ENCODE measurements at regions not wholly inside any gene's neighbourhood (a gene's known extent, or its start where the extent isn't known, plus 50 kb on each side); places are given as distances from the start of the nearest gene placed in this dataset.

DNA sequence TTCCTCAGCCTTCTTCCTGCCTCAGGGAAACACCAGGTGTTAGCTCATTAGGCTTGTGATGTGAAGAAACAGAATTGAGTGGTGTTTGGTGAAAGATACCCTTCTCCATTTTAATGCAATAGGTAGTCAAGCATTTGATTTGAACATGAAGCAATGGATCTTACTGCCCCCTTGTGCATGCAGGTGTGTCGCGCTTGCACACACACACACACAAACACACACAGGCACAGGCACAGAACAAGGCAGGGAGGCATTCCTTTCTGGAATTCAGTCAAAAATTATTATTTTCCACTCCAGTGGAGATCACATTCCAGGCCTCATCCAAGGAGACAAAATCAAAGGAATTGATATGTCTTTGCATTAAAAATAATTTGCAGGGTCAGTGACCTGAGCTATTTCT lies 667.0 kb upstream of the MARCKS start:
- TF ChIP-seq, protein P1, sequence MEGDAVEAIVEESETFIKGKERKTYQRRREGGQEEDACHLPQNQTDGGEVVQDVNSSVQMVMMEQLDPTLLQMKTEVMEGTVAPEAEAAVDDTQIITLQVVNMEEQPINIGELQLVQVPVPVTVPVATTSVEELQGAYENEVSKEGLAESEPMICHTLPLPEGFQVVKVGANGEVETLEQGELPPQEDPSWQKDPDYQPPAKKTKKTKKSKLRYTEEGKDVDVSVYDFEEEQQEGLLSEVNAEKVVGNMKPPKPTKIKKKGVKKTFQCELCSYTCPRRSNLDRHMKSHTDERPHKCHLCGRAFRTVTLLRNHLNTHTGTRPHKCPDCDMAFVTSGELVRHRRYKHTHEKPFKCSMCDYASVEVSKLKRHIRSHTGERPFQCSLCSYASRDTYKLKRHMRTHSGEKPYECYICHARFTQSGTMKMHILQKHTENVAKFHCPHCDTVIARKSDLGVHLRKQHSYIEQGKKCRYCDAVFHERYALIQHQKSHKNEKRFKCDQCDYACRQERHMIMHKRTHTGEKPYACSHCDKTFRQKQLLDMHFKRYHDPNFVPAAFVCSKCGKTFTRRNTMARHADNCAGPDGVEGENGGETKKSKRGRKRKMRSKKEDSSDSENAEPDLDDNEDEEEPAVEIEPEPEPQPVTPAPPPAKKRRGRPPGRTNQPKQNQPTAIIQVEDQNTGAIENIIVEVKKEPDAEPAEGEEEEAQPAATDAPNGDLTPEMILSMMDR (IDR thresholded peaks at IDR 0.05; ENCODE audit: low read depth, low read length): no peak
- no peak overlapping the region for H3K4me3 ChIP-seq (ENCODE audit: low read depth, low read length)

DNA sequence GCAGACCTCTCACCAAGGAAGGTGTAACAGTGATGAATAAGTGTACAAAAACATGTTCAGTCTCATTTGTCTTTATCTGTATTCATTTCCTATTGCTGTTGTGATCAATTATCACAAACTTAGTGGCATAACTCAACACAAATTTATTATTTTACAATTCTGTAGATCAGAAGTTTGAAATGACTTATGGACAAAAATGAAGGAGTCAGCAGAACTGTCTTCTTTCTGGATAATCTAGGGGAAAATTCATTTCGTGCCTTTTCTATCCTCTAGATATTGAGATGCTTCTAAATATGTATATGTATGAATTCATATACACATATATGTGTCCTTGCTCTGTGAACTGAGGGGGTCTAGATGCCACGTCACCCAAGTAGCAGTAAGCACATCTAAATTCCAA lies 663.1 kb upstream of the MARCKS start:
- TF ChIP-seq, protein P1 (IDR thresholded peaks at IDR 0.05; ENCODE audit: low read depth, low read length): no peak
- no peak overlapping the region for H3K4me3 ChIP-seq (ENCODE audit: low read depth, low read length)

DNA sequence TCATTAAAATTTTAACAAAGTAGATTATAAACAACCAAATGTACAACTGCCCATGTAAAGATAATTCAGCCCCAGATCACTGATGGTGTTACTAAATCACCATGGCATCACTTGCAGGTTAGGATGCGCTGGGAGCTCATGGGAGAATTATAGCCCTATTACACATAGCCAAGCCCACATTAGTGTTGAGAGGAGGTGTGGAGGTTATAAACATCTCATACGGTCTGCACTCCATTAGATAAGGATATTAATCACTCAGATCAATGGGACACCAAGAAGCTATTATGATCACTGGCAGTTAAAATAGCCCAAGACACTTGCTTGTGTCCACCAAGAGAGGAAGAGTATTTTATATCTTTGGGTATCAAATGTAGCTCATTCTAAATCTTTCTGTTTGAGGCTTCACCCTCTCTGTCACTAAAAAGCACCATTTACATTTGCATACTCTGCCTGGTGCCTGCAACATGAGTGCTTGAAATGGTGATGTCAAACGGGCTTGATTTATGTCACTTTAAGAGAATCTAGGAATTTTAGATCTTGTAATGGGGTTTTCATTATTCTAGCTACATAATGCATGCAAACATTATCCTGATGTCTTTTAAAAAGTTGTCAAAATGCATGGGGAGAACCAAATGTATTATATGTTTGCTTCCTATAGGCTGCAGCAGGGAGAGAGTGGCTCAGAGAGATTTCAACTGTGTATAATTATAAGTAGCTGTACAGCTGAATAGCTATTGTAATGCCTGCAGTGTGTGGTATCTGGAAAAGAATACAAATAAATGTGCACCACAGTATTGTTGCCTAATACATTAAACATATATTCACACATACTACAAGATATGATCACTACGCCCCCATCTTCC lies 654.1 kb upstream of the MARCKS start:
- no peak overlapping the region for H3K4me3 ChIP-seq (ENCODE audit: low read depth, low read length)
- TF ChIP-seq, protein P1 (IDR thresholded peaks at IDR 0.05; ENCODE audit: low read depth, low read length): no peak

DNA sequence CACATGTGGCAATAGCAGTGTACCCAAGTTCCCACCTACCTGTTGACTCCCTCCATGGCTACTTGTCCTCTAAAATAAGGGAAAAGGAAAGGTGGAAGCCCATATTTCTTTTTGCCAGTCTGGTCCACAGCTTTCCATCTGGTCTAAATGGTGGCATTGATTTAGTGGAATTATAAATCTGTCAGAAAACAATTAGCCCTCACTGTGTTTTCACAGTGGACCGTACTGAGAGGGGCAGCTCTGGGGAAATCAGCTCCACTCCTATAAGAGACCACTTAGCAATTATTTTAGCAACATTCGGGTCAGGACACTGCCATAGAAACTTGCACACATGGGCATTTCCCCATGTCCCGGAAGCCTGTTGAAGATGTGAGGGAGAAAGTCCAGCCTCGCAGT lies 653.4 kb upstream of the MARCKS start:
- TF ChIP-seq, protein P1 (IDR thresholded peaks at IDR 0.05; ENCODE audit: low read depth, low read length): no peak
- H3K4me3 ChIP-seq (ENCODE audit: low read depth, low read length): no peak overlapping the region

DNA sequence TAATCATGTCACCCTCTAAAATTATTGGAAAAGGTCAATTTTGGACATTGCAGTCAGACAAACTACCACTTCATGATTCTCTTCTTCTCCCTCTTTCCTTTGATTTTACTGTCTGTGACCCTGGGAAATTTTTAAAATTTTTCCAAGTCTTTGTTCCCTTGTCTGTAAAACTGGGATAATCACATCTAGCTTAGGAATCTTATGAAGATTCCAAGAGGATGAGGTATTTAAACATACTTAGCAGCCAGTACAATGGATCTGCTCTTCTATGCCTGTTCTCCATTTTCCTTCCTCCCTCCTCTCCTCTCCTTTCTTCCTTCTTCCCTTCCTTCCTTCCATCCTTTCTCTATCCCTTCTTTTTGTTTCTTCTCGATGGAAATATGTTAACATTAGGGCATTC lies 651.6 kb upstream of the MARCKS start:
- H3K4me3 ChIP-seq (ENCODE audit: low read depth, low read length): no peak overlapping the region
- TF ChIP-seq, protein P1 (IDR thresholded peaks at IDR 0.05; ENCODE audit: low read depth, low read length): no peak

DNA sequence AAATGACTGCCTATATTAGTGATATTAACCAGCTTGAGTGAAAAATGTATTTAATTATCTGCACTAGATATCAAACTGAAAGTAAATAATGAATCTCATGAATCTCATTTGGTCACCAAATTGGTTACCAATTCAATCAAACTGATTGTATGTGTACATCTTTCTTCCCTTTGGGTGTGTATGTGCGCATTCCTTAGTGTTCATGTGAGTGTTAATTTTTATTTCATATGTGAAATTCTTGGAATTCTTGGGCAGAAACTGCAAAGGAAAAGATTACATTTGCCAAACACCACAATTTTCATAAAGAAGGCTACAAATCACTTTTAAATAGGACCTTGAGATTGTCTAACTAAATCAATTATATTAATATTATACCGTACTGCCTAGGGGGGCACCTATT lies 648.4 kb upstream of the MARCKS start:
- H3K4me3 ChIP-seq (ENCODE audit: low read depth, low read length): no peak overlapping the region
- TF ChIP-seq, protein P1 (IDR thresholded peaks at IDR 0.05; ENCODE audit: low read depth, low read length): no peak

DNA sequence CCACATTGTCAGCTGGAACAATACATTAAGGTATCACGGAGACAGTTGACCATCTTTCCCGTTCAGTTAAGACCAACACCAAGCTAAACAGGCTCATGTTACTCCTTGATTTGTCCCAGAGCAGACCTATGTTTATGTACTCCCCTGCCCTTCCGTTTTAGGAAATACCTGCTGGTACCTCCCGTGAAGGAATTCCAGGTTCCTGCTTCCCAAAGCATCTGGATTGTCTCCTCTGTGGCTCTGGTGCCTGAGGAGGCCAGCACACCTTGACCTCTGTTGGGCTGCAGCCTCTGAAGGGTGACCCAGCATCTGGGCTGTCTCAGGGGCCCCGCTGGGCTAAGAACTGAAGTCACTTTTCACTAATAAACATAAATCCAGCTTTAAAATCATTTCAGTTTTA lies 647.8 kb upstream of the MARCKS start:
- TF ChIP-seq, protein P1 (IDR thresholded peaks at IDR 0.05; ENCODE audit: low read depth, low read length): no peak
- H3K4me3 ChIP-seq (ENCODE audit: low read depth, low read length): no peak overlapping the region
